Middle frontal gyrus (tissue), 1 donor: ENCODE measurements at regions not wholly inside any gene's neighbourhood (a gene's known extent, or its start where the extent isn't known, plus 50 kb on each side); places are given as distances from the start of the nearest gene placed in this dataset.
"Not testable (repeated sequence)": the region's sequence is repeated elsewhere in the genome, so short reads cannot be mapped to it uniquely, and the experiment has no call there.

ENCODE experiments used
- DNase-seq: peaks from one replicate; pipeline ENCODE4 v3.0.0-alpha.2; 2015; ENCODE audit warnings: low spot score; ENCODE audit errors: extremely low spot score

GRCh38 chr1:83251687-83252086, 747.2 kb downstream of the TTLL7 start:
- not testable (repeated sequence) for DNase-seq

GRCh38 chr1:83246780-83247179, 752.2 kb downstream of the TTLL7 start:
- not testable (repeated sequence) for DNase-seq

- not testable (repeated sequence) for DNase-seq
These were observed 754.1 kb downstream of the TTLL7 start for GRCh38 chr1:83244832-83245231.

GRCh38 chr1:83239568-83239967, 759.4 kb downstream of the TTLL7 start:
- DNase-seq: not testable (repeated sequence)

GRCh38 chr1:83238654-83239053, 760.3 kb downstream of the TTLL7 start:
- DNase-seq: not testable (repeated sequence)

GRCh38 chr1:83219788-83220187, 779.1 kb downstream of the TTLL7 start:
- DNase-seq: not testable (repeated sequence)

GRCh38 chr1:83218036-83218716, 780.8 kb downstream of the TTLL7 start:
- DNase-seq: not testable (repeated sequence)

- not testable (repeated sequence) for DNase-seq
These were observed 784.6 kb downstream of the TTLL7 start for GRCh38 chr1:83214317-83214716.

- not testable (repeated sequence) for DNase-seq
These were observed 785.3 kb downstream of the TTLL7 start for GRCh38 chr1:83213648-83214047.

GRCh38 chr1:83212033-83212432, 786.9 kb downstream of the TTLL7 start:
- not testable (repeated sequence) for DNase-seq

GRCh38 chr1:83208540-83208939, 790.4 kb downstream of the TTLL7 start:
- not testable (repeated sequence) for DNase-seq

- not testable (repeated sequence) for DNase-seq
These were observed 804.3 kb downstream of the TTLL7 start for GRCh38 chr1:83194610-83195009.

GRCh38 chr1:83182033-83182728, 816.8 kb downstream of the TTLL7 start:
- not testable (repeated sequence) for DNase-seq

GRCh38 chr1:83180621-83181020, 818.3 kb downstream of the TTLL7 start:
- not testable (repeated sequence) for DNase-seq

GRCh38 chr1:83167634-83168033, 831.3 kb downstream of the TTLL7 start:
- DNase-seq: not testable (repeated sequence)

- DNase-seq: not testable (repeated sequence)
These were observed 835.0 kb downstream of the TTLL7 start for GRCh38 chr1:83163879-83164475.

- not testable (repeated sequence) for DNase-seq
These were observed 840.0 kb downstream of the TTLL7 start for GRCh38 chr1:83158924-83159323.

GRCh38 chr1:83154306-83154705, 844.6 kb downstream of the TTLL7 start:
- DNase-seq: not testable (repeated sequence)

GRCh38 chr1:83151167-83151898, 847.6 kb downstream of the TTLL7 start:
- not testable (repeated sequence) for DNase-seq

- DNase-seq: not testable (repeated sequence)
These were observed 848.5 kb downstream of the TTLL7 start for GRCh38 chr1:83150479-83150878.

GRCh38 chr1:83145820-83146219, 853.1 kb downstream of the TTLL7 start:
- DNase-seq: not testable (repeated sequence)
